ENCODE measurements at regions not wholly inside any gene's neighbourhood (a gene's known extent, or its start where the extent isn't known, plus 50 kb on each side); places are given as distances from the start of the nearest gene placed in this dataset.

GRCh38 chr2:62296034-62296831 lies 100.3 kb downstream of the B3GNT2 start:
- no peak for TF ChIP-seq EZH2phosphoT487 (IDR thresholded peaks at IDR 0.05; ENCODE audit: borderline replicate concordance)
- TF ChIP-seq, protein P1, sequence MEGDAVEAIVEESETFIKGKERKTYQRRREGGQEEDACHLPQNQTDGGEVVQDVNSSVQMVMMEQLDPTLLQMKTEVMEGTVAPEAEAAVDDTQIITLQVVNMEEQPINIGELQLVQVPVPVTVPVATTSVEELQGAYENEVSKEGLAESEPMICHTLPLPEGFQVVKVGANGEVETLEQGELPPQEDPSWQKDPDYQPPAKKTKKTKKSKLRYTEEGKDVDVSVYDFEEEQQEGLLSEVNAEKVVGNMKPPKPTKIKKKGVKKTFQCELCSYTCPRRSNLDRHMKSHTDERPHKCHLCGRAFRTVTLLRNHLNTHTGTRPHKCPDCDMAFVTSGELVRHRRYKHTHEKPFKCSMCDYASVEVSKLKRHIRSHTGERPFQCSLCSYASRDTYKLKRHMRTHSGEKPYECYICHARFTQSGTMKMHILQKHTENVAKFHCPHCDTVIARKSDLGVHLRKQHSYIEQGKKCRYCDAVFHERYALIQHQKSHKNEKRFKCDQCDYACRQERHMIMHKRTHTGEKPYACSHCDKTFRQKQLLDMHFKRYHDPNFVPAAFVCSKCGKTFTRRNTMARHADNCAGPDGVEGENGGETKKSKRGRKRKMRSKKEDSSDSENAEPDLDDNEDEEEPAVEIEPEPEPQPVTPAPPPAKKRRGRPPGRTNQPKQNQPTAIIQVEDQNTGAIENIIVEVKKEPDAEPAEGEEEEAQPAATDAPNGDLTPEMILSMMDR (conservative IDR thresholded peaks at IDR 0.05; ENCODE audit: low read length) = no peak

All from Loucy (cell line).